Hematopoietic multipotent progenitor cell treated with erythropoietin and hydrocortisone succinate and interleukin-3 and kit ligand, for 6 days (in vitro differentiated cells): ENCODE measurements at regions not wholly inside any gene's neighbourhood (a gene's known extent, or its start where the extent isn't known, plus 50 kb on each side); places are given as distances from the start of the nearest gene placed in this dataset.

Source experiments
- DNase-seq: peaks from one replicate; pipeline ENCODE4 v3.0.0-alpha.2; 2015

DNA sequence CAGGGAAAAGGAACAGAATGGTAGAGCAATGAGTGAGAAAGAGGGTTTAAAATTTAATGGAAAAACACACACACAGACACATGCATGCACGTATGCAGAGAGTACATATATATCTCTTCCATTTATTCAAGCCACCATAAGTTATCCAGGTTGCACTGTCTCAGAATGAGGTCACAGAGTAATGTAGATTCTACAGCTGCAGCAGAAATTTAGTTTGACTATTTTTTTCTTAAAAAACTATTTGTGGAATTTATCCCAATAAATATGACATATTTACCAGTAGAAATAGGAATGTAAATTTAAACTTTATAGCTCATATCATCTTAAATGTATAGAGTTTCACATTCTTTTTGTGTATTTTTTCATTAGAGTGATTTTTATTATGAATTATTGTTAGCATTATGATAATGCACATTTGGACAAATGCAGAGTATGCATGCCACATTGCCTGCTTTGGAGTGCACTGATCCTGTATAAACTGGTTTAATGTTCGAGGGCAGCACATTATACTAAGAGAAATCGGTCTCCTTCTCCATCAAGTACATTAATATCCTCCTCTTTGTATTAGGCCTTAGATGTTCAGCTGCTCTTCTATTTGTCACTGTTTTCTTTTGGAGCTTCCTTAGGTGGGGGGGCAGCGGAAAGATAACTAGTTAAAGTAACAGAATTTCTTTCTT lies 216.3 kb upstream of the TARS1 start:
- no peak for DNase-seq

DNA sequence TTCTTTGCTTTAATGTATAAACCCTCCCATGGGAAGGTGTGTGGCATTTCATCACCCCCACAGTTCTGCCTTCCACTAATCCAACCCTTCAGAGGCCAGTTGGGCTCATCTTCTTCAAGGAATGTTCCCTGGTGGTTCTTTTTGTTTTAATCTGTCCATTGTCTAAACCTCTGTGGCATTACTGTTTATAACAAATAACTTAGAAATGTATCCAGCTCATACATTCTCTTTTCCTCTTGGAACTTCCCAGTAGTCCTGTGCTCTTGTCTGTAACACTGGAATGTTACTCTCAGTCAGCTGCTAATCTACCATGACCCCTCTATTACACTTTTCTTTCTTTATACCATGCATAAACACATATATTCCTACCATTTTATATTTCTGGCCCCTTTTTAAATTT lies 213.5 kb upstream of the TARS1 start:
- no peak for DNase-seq

DNA sequence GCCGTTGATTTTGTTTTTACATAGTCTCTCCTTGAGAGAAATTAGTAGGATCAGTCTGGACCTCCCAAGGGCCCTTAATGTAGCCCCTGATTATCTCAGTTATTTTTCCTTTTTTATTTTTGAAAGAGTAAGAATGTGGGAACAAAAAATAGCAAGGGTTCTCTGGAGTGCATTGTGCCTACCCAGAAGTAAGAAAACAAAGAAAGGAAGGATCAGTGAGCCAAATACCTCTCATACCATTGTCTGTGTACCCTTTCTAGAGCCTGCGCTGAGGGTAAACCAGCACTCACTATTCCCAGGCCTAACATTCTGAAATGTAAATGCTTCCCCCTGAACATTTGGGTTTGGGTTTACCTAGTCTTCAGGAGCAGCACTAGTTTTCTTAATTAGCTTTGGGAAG lies 213.0 kb upstream of the TARS1 start:
- no peak for DNase-seq

DNA sequence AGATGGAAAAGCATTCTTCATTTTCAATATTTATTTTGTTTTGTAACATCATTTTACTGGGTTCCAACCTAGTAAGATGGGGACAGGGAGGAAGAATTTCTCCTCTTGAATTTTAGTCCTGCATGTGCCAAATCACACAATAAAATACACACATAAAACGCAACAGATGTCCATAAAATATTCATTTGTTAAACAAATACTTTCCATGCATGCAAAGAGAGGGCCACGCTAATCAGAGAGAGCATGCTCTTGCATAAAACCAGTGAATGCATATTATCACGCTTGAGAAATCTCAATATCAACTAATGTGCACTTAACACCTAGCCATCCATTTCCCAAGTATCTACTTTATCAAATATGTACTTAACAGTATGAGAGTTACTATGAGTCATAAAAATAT lies 212.6 kb upstream of the TARS1 start:
- no peak for DNase-seq

DNA sequence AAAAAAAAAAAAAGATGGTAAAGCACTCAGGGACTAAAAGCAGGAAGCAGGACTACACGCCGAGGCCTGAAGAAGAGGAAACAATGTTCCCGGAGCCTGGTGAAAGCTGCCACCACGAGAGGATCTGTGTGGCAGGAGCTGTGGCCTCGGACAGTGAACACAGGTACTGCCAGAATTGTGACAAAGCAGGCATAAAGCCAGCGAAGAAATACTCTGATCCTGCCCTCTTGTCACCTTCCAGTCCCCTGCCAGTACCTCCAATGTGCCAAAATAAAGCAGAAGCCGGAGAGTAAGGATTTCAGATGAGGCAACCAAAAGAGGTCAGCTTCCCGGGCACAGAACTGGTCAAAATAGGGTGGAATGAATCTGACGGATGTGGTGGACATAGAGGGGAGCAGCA lies 211.5 kb upstream of the TARS1 start:
- DNase-seq = peak; percentile 16

DNA sequence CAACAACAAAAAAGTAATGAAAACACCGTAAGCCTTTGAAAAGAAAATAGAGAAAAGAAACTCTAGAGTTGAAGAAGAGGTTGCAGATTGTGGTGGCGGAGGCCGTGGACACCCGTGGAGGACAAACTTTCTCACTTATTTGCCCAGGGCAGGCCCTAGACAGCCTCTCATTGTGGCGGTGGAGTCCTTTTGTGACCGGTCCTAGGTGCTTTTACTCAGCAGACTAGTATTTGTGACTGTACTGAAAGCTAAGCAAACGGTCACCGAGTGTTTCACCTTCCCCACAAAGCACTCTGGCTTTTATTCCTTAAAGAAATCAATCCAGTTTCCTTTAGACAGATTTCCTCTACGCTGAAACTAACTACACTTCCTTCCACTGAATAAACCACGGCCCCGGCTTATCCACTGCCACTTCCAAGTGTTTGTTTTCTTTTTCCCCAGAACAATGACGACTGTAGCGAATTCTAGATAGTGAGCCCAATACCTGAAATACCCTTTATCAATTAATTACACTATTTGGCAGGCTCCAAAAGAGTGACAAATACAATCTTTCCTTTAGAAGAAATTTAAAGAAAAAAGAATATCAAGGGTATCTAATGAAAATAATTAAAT lies 210.2 kb upstream of the TARS1 start:
- peak; percentile 19 for DNase-seq

DNA sequence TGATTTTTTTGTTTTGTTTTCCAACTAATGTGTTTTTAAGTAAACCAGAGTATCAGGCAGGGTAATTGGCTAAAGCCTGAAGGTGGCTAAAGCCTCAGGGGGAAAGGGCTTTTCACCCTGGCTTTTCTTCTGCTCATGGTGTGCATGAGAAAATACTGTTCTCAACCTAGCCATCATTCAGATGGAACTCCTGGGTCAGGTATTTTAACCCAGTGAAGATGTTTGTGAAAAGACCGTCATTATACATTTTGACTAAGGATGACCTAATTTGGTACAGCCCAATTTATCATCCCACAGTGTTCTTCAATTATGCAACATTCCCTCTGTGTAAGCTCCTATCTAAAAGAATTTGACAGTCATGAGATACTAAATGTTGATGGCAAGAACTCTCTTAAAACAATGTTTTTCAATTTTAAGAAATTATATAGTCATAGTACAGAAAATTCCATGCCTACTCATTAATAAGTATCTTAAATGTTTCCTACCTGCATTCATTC lies 209.5 kb upstream of the TARS1 start:
- DNase-seq = no peak

GRCh38 chr5:33231935-33232334 lies 208.8 kb upstream of the TARS1 start:
- no peak for DNase-seq

- no peak for DNase-seq
Measured at GRCh38 chr5:33232731-33233505, 207.8 kb upstream of the TARS1 start.

DNA sequence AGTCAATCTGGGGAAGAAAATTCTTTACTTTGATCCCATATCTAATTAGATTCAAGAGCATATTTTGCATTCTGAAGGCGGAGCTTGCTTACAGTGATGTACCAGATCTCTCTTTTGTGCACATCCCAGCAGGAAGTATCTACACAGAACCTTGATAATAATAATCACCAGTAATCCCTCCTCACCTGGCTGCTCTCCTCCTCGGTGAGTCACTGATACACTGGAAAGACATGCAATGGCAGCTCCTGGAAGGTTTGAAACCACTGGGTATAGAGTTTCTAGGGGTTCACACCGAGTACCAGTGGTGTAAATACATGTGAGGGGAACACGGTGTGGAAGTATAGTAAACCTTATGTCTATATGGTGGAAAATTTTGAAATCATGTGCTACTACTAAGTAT lies 205.5 kb upstream of the TARS1 start:
- no peak for DNase-seq

DNA sequence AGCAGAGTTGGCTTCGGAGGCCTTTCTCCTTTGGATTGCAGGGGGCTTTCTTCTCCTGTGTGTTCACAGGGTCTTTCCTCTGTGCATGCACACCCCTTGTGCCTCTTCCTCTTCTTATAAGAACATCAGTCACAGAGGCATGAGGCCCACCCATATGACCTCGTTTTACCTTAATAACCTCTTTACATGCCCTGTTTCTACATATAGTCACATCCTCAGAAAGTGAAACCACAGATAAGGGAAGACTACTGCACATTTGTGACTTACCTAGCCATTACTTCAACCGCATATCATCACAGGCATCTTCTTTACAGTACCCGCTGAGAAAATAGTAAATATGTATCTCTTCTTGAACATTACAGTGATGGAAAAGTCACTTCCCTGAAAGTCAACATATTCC lies 204.9 kb upstream of the TARS1 start:
- DNase-seq = no peak

- DNase-seq = no peak
Measured at GRCh38 chr5:33237471-33237870, 203.3 kb upstream of the TARS1 start.

- DNase-seq = peak; percentile 61
Measured at GRCh38 chr5:33238826-33239695, 201.7 kb upstream of the TARS1 start.

DNA sequence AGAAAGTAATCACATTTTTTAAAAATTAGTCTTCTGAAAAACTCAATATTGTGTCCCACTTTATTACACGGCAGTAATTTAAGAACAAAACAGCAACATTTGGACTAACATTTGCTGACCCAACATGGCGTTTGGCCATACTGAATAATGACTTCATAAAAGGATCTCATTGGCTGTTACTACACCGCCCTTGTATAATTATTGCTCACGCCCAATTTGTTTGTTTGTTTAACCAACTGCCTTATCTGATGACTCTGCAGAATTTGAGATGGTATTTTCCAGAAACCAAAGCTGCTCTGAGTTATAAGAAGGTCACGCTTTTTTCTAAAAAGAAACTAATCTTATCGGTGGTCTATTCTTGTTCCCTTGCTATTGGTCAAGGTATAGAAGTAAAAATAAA lies 200.2 kb upstream of the TARS1 start:
- peak; percentile 24 for DNase-seq

DNA sequence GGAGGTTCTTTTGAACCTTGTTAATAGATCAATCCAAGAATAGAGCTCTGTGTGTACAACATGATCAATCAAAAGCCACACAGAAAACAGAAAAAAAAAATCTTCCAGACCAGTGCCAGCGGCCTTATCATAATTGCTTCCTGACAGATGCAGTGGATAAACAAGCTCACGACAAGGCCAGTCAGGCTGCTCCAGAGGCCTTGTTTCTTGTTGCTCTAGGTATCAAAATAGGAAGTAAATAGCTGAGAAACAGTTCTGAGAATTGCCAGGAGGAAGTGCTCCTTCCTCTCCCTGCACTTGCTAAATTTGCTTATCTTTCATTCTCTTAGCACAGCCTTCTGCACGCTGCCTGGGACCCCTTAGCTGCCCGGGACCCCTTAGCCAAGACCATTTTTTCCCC lies 199.0 kb upstream of the TARS1 start:
- DNase-seq = peak; percentile 83

GRCh38 chr5:33242277-33242676 lies 198.5 kb upstream of the TARS1 start:
- DNase-seq = no peak

- no peak for DNase-seq
Measured at GRCh38 chr5:33244441-33245150, 196.2 kb upstream of the TARS1 start.

DNA sequence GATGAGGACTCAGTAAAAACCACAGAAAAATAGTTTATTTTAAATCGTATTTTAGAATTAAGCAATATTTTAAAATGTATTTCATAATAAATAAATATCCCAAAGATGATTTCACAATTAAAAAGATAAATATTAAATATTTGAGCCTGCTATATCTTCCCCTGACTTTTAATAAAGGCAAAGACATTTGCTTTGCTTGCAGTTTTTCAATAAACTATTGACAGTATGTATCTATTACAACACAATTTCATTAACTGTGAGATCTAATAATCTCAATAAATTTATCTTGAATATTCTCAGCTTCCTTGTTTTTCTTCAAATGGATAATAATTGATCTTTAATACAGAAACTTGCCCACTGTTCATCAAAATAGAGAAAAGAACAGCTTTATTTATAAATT lies 186.2 kb upstream of the TARS1 start:
- DNase-seq = no peak

- peak; percentile 23 for DNase-seq
Measured at GRCh38 chr5:33257807-33258429, 182.8 kb upstream of the TARS1 start.

- no peak for DNase-seq
Measured at GRCh38 chr5:33258553-33258952, 182.2 kb upstream of the TARS1 start.

- no peak for DNase-seq
Measured at GRCh38 chr5:33260098-33260497, 180.7 kb upstream of the TARS1 start.

DNA sequence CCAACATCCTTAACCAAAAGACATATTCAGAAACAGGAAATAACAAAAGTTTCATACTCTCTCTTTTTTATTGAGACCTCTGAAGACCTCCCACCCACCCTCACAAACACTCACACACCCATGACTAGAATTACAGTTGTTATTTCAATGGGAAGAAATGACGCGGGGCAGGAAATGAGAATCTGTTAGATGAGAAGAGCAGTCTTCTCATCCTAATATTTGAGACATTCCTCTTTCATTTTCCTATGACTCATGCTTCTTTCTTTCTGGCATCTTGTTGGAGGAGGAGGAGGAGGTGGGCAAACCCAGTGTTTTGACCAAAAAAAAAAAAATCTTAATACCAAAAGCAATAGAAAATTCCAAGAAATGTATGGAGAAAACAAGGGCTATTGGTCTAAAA lies 179.5 kb upstream of the TARS1 start:
- no peak for DNase-seq
